ENCODE measurements at regions not wholly inside any gene's neighbourhood (a gene's known extent, or its start where the extent isn't known, plus 50 kb on each side); places are given as distances from the start of the nearest gene placed in this dataset.

- H3K4me3 ChIP-seq = no peak overlapping the region
- intact Hi-C loops (cut with DNase I) = no loop called here
- H3K4me1 ChIP-seq = peaks cover 0 to 4% (median 0%) of the 10 kb centered on the region in 12 donors
- 64 to 73% (median 69%) methylated on average over 5 of the region's 5 CpGs for WGBS, 4 donors
- no peaks in the 10 kb centered on the region for H3K27me3 ChIP-seq
- no peak overlapping the region for H3K27ac ChIP-seq
- TF ChIP-seq POLR2A (IDR thresholded peaks at IDR 0.05) (no peak), CTCF (IDR thresholded peaks at IDR 0.05) (no peak)
- DNase-seq (no peak), ATAC-seq (peak in 1 of 4 donors; percentile 72)
- no peaks in the 10 kb centered on the region for H3K9me3 ChIP-seq
- no peaks in the 10 kb centered on the region for H3K36me3 ChIP-seq
Observed at GRCh38 chr20:47876311-47877088, 91.2 kb upstream of the SULF2 start.

GRCh38 chr20:47875297-47876025, 90.2 kb upstream of the SULF2 start:
- Histone ChIP-seq H3K9me3 (no peaks in the 10 kb centered on the region), H3K4me1 (peaks cover 0 to 4% (median 0%) of the 10 kb centered on the region in 12 donors), H3K36me3 (no peaks in the 10 kb centered on the region), H3K27ac (no peak overlapping the region), H3K27me3 (no peaks in the 10 kb centered on the region), H3K4me3 (no peak overlapping the region)
- intact Hi-C loops (cut with DNase I) = no loop called here
- 49 to 58% (median 51%) methylated on average over 10 to 13 of the region's 13 CpGs for WGBS, 4 donors
- DNase-seq (no peak), ATAC-seq (no peak)
- TF ChIP-seq POLR2A (IDR thresholded peaks at IDR 0.05) (no peak), CTCF (IDR thresholded peaks at IDR 0.05) (no peak)

GRCh38 chr20:47872341-47872740, 87.1 kb upstream of the SULF2 start:
- H3K4me3 ChIP-seq = no peak overlapping the region
- WGBS, 4 donors = 55 to 71% (median 60%) methylated on average over 9 of the region's 9 CpGs

More at GRCh38 chr20:47872341-47872740, 87.1 kb upstream of the SULF2 start:
- Histone ChIP-seq H3K9me3 (no peaks in the 10 kb centered on the region), H3K4me1 (peaks cover 0 to 4% (median 0%) of the 10 kb centered on the region in 12 donors), H3K27ac (no peak overlapping the region), H3K36me3 (no peaks in the 10 kb centered on the region), H3K27me3 (peaks cover 0 to 15% (median 0%) of the 10 kb centered on the region in 9 donors)
- ATAC-seq = no peak
- intact Hi-C loops (cut with DNase I) = no loop called here
- TF ChIP-seq POLR2A (IDR thresholded peaks at IDR 0.05) = no peak
- TF ChIP-seq CTCF (IDR thresholded peaks at IDR 0.05) = no peak
- no peak for DNase-seq
